ENCODE measurements at regions not wholly inside any gene's neighbourhood (a gene's known extent, or its start where the extent isn't known, plus 50 kb on each side); places are given as distances from the start of the nearest gene placed in this dataset.

DNA sequence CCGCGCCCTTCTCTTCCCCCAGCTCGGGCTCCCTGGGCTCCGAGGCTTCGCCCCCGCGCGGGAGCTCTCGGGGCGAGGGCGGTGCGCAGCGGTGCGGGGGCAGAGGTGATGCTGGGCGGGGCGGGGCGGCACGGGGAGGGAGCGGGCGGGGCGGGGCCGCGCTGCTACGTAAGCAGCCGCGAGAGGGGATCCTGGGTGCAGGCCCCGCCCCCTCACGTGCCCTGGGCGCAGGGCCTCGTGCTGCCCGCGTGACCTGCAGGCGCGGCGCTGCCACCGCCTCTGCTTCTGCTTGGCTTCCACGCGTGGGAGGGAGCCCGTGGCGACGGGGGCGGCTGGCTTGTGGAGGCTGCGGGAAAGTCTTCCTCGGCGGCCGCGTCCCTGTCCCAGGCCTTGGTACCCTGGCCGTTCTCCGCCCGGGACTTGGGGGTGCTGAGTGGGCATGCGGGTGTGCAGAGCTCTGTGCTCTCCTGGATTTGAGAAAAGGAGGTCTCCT, 132.6 kb upstream of the HSD17B12 start:
- no peaks in the 10 kb centered on the region for H3K9me2 ChIP-seq (replicated peaks; ENCODE audit: control insufficient read depth, low read length)
- peaks cover 5% of the 10 kb centered on the region for H3K27me3 ChIP-seq (ENCODE audit: control insufficient read depth, low read length)
- no peaks in the 10 kb centered on the region for H3K9me3 ChIP-seq (ENCODE audit: control insufficient read depth, insufficient read depth, low read length)
- no peaks in the 10 kb centered on the region for H4K20me1 ChIP-seq (ENCODE audit: control insufficient read depth, insufficient read depth, low read depth, low read length)
- TF ChIP-seq EZH2phosphoT487 (IDR thresholded peaks at IDR 0.05; ENCODE audit: borderline replicate concordance, low read length), result no peak
- no peak for TF ChIP-seq CTCF (IDR thresholded peaks at IDR 0.05; ENCODE audit: low read depth, low read length, poor library complexity, severe bottlenecking)
- H3F3A ChIP-seq (ENCODE audit: control insufficient read depth, insufficient read depth), result no peaks in the 10 kb centered on the region
- no peaks in the 10 kb centered on the region for H3K36me3 ChIP-seq (ENCODE audit: control insufficient read depth, low read length)
- H3K79me2 ChIP-seq (ENCODE audit: control insufficient read depth, low read length), result no peaks in the 10 kb centered on the region
- no peaks in the 10 kb centered on the region for H3K4me1 ChIP-seq (ENCODE audit: control insufficient read depth, low read length)
- no peak overlapping the region for H3K27ac ChIP-seq (ENCODE audit: low read depth, low read length)
- no peak overlapping the region for H3K4me2 ChIP-seq (ENCODE audit: low read length)
- H3K4me3 ChIP-seq (ENCODE audit: low read length), result no peak overlapping the region

DNA sequence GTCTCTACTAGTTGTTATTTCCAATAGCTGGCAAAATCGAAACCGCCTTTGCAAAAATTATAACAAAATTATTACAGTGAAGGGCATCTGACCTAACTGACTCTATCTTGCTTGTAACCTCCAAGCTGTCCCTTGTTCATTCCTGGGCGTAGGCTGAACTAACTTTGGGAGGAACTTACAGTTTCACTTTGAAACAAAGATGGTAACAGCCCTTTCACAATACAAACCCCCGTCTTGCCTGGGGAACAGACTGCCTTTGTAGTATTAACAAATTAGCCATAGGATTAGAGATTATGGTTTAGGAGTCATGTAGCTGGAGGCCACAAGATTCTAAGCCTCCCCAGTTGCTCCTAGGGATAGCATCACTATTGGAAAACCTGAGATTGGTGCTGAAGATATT, 131.6 kb upstream of the HSD17B12 start:
- no peaks in the 10 kb centered on the region for H3K79me2 ChIP-seq (ENCODE audit: control insufficient read depth, low read length)
- no peaks in the 10 kb centered on the region for H3K9me2 ChIP-seq (replicated peaks; ENCODE audit: control insufficient read depth, low read length)
- no peaks in the 10 kb centered on the region for H3F3A ChIP-seq (ENCODE audit: control insufficient read depth, insufficient read depth)
- H3K9me3 ChIP-seq (ENCODE audit: control insufficient read depth, insufficient read depth, low read length), result no peaks in the 10 kb centered on the region
- no peak overlapping the region for H3K4me2 ChIP-seq (ENCODE audit: low read length)
- H3K27me3 ChIP-seq (ENCODE audit: control insufficient read depth, low read length), result peaks cover 14% of the 10 kb centered on the region
- H3K4me3 ChIP-seq (ENCODE audit: low read length), result no peak overlapping the region
- H3K36me3 ChIP-seq (ENCODE audit: control insufficient read depth, low read length), result no peaks in the 10 kb centered on the region
- H4K20me1 ChIP-seq (ENCODE audit: control insufficient read depth, insufficient read depth, low read depth, low read length), result no peaks in the 10 kb centered on the region
- TF ChIP-seq CTCF (IDR thresholded peaks at IDR 0.05; ENCODE audit: low read depth, low read length, poor library complexity, severe bottlenecking) (no peak), EZH2phosphoT487 (IDR thresholded peaks at IDR 0.05; ENCODE audit: borderline replicate concordance, low read length) (no peak)
- no peak overlapping the region for H3K27ac ChIP-seq (ENCODE audit: low read depth, low read length)
- H3K4me1 ChIP-seq (ENCODE audit: control insufficient read depth, low read length), result no peaks in the 10 kb centered on the region

- no peak for TF ChIP-seq EZH2phosphoT487 (IDR thresholded peaks at IDR 0.05; ENCODE audit: borderline replicate concordance, low read length)
- TF ChIP-seq CTCF (IDR thresholded peaks at IDR 0.05; ENCODE audit: low read depth, low read length, poor library complexity, severe bottlenecking), result no peak
- no peaks in the 10 kb centered on the region for H3K4me1 ChIP-seq (ENCODE audit: control insufficient read depth, low read length)
- no peaks in the 10 kb centered on the region for H3F3A ChIP-seq (ENCODE audit: control insufficient read depth, insufficient read depth)
- peaks cover 20% of the 10 kb centered on the region for H3K27me3 ChIP-seq (ENCODE audit: control insufficient read depth, low read length)
- no peaks in the 10 kb centered on the region for H3K79me2 ChIP-seq (ENCODE audit: control insufficient read depth, low read length)
- no peaks in the 10 kb centered on the region for H3K36me3 ChIP-seq (ENCODE audit: control insufficient read depth, low read length)
- no peaks in the 10 kb centered on the region for H4K20me1 ChIP-seq (ENCODE audit: control insufficient read depth, insufficient read depth, low read depth, low read length)
- no peaks in the 10 kb centered on the region for H3K9me3 ChIP-seq (ENCODE audit: control insufficient read depth, insufficient read depth, low read length)
- H3K4me2 ChIP-seq (ENCODE audit: low read length), result no peak overlapping the region
- no peak overlapping the region for H3K4me3 ChIP-seq (ENCODE audit: low read length)
- H3K27ac ChIP-seq (ENCODE audit: low read depth, low read length), result no peak overlapping the region
- H3K9me2 ChIP-seq (replicated peaks; ENCODE audit: control insufficient read depth, low read length), result no peaks in the 10 kb centered on the region
Observed at GRCh38 chr11:43549624-43550023, 130.9 kb upstream of the HSD17B12 start.

All from DOHH2 (cell line).